GM18511 (cell line): ENCODE measurements at regions not wholly inside any gene's neighbourhood (a gene's known extent, or its start where the extent isn't known, plus 50 kb on each side); places are given as distances from the start of the nearest gene placed in this dataset.

Experiments
- ATAC-seq: cut with Tn5 transposase; IDR thresholded peaks from one replicate; pipeline ENCODE4 v1.9.1; 2021; ENCODE audit warnings: mild to moderate bottlenecking, moderate library complexity; ENCODE audit not compliant: unreplicated experiment

DNA sequence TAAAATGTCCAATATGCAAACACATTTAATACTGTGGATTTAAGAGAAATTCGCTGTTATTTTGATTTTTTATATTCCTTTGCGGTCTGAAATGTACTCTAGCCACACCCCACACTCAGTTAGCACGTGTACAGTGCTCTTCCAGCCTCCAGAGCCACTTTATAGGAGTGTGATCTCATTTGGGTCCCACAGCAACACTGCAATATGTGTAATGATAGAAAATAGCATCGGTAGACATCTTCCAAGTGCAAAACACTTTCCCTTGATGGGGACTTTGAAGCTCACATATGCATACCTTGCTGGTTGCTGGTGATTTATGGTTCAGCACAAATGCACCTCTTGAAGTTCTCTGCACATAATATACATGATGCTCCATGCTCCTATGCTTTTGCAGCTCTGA is 148.3 kb downstream of the GAS1 start:
- ATAC-seq: no peak

GRCh38 chr9:86796666-86797065 is 150.6 kb downstream of the GAS1 start:
- no peak for ATAC-seq

GRCh38 chr9:86795823-86796553 is 151.3 kb downstream of the GAS1 start:
- no peak for ATAC-seq

DNA sequence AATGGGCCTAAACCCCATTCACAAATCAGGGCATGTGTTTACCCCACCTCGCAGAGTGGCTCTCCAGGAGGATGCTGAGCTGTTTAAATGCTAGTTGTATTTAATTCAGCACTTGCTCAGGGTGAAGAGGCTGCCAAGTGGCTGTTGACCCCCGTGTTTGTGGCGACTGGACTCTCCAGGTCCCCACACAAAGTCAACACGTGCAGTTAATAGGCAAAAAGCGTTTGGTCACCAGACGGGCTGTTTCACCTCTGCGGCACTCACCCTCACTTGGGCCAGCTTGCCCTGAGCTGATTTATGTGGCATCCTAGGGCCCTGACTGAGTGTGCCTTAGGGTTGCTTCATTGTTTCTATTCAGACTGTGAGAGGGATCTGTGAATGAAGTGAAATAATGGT is 152.3 kb downstream of the GAS1 start:
- no peak for ATAC-seq

- no peak for ATAC-seq
Observed at GRCh38 chr9:86794391-86795046, 152.8 kb downstream of the GAS1 start.

GRCh38 chr9:86792136-86792535 is 155.2 kb downstream of the GAS1 start:
- no peak for ATAC-seq

DNA sequence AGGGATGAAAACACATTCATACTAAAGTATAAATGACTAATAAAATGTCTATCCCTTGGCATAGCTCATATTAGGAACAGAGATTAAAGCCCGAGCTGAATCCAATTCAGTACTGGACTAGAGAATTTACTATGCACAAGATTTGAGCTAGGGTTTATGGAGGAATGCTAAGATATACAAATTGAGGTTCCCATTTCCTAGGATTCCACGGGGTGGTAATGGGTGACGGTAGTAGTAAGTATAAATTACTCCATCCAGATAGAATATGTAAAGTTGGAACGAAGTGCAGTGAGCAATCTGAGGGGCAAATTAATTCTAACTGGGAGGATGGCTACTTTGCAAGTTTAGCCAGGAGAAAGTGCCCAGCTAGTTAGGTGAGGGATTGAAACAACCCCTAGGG is 156.5 kb downstream of the GAS1 start:
- ATAC-seq: no peak

- no peak for ATAC-seq
Observed at GRCh38 chr9:86788456-86788855, 158.8 kb downstream of the GAS1 start.

- no peak for ATAC-seq
Observed at GRCh38 chr9:86783884-86784283, 163.4 kb downstream of the GAS1 start.

DNA sequence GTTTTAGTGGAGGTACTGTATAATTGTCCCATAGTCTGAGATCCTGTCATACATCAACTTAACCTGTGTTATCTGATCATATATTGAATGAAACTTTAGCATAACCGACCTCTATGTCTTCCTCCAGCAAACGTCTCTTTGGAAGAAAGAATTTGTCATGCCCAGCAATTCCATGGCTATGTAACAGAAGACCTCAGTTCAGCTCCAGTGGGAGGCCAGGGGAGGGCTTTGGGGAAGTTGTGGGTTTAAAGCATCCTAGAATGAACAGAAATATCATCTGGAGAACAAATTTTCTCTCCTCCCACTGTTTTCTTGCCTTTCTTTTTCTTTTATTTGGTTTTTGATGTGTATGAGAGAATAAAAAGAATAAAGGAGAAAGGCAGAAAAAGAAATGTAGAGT is 164.5 kb downstream of the GAS1 start:
- ATAC-seq: no peak

- ATAC-seq: no peak
Observed at GRCh38 chr9:86778761-86779160, 168.5 kb downstream of the GAS1 start.

- no peak for ATAC-seq
Observed at GRCh38 chr9:86775718-86776117, 171.6 kb downstream of the GAS1 start.

- no peak for ATAC-seq
Observed at GRCh38 chr9:86774116-86774515, 173.2 kb downstream of the GAS1 start.

GRCh38 chr9:86773422-86773945 is 173.8 kb downstream of the GAS1 start:
- ATAC-seq: no peak

DNA sequence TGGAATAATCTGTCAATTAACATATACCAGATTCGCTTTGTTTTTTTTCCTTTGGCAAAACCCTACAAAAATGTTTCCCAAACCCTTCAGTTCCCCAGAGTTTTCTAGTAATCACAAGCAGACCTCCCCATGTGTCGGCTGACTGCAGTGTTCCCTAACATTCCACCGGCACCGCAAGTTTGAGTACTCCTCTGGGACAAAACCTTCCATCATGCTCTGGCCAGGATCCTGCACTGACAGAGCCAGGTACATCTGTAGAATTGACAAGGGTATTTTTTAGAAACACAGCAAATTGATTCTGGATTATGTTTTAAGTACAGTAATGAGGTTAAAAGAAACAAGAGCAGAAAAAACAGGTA is 174.7 kb downstream of the GAS1 start:
- ATAC-seq: no peak

GRCh38 chr9:86771941-86772634 is 175.2 kb downstream of the GAS1 start:
- ATAC-seq: no peak

- no peak for ATAC-seq
Observed at GRCh38 chr9:86771420-86771819, 175.9 kb downstream of the GAS1 start.

- ATAC-seq: no peak
Observed at GRCh38 chr9:86768709-86769108, 178.6 kb downstream of the GAS1 start.

DNA sequence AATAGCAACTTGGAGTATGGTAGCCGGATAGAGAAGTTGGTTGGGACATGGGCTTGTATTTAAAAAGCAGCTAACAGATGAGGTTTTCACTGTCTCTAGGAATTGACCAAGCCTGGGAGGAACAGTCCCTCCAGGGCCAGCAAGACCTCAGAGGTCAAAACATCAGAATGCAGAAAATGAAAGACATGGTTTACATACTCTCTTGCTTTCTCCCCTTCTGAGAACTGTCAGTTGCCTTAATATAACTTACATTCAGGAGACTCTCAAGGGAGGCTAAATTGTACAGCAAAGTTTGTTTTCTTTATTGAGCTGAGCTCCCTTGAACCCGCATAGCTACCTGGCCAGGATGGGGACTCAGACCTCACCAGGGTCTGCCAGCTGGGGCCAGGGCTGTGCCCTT is 179.3 kb downstream of the GAS1 start:
- no peak for ATAC-seq

DNA sequence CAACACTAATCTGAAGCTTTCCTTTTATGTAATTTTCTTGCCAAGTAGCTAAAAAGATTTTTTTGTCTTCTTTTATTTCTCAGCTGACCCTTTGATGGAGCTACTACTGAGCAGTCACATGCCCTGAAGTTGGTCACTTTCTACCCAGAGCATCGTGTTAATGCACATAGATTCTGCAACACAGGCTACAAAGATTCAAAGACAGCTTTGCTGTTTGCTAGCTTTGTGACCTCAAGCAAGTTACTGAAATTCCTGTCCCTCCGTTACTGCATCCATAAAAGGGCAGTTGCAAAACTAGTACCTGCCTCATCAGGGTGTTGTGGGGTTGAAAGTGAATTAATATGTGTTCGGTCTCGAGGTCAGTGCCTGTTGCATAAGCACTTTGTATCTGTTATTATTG is 179.9 kb downstream of the GAS1 start:
- ATAC-seq: no peak

DNA sequence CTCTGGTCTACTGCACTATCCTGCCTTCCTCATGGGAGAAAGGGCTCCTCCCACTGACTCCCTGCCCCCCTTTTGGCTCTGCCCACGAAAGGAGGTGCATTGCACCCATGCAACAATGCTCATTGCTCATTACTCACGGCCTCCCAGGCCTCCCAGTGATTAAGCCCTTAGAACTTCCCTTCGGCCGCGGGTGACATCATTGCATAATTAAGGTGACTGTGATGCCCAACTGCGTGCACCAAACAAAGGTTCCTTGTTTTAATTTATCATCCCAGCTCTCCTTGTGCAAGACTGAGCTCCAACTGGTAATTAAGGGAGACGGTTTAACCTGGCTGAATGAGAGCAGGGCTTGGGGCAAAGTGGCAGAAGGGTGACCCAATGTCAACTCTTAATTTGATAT is 180.4 kb downstream of the GAS1 start:
- no peak for ATAC-seq

DNA sequence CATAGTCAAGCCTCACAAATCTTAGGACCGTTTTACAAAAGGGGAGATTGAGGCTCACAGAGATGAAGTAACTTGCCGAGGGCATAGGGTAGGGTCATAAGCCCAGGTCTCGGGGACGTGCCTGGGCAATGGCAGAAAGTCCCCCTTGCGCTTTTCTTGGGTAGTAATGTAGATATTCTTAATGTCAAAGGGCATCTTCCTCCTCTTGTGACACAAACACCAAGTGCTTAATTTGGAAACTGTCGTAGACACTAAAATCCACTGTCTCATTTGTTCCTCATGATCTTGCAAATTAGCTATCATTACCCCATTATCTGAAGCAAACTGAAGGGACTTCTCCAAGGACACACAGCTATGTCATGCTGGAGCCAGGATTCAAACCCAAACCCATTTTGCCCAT is 180.8 kb downstream of the GAS1 start:
- no peak for ATAC-seq
